Heart left ventricle (tissue), 16 donors: ENCODE measurements at regions not wholly inside any gene's neighbourhood (a gene's known extent, or its start where the extent isn't known, plus 50 kb on each side); places are given as distances from the start of the nearest gene placed in this dataset.

ENCODE experiments used
- ATAC-seq, 4 donors: fragments of 200-7000 bp; cut with Tn5 transposase; one replicate each; pipeline ENCODE4 v1.9.1; 2020 to 2022; ENCODE audit warnings: moderate library complexity in 4 of 4, mild to moderate bottlenecking in 3 of 4, moderate number of reproducible peaks in 1 of 4
- DNase-seq, 5 donors: peaks; one replicate each; pipeline ENCODE4 v3.0.0-alpha.2; 2020
- H3K27ac ChIP-seq, 12 donors: fragments of 200-600 bp; sonication (generic) in 4 of 12; one replicate each; pipeline versions ENCODE4 v1.5.0 to v1.8.0; 2016 to 2022; ENCODE audit warnings: mild to moderate bottlenecking in 2 of 12
- H3K27me3 ChIP-seq, 9 donors: fragments of 200-600 bp; sonication (generic) in 2 of 9; one replicate each; pipeline versions ENCODE4 v1.5.1 to v1.8.0; 2016 to 2022; ENCODE audit warnings: mild to moderate bottlenecking in 3 of 9
- H3K36me3 ChIP-seq, 9 donors: fragments of 200-600 bp; sonication (generic) in 2 of 9; one replicate each; pipeline versions ENCODE4 v1.5.0 to v1.8.0; 2018 to 2022; ENCODE audit warnings: mild to moderate bottlenecking in 2 of 9
- H3K4me1 ChIP-seq, 12 donors: fragments of 200-600 bp; sonication (generic) in 4 of 12; one replicate each; pipeline versions ENCODE4 v1.5.0 to v1.8.0; 2016 to 2022; ENCODE audit warnings: mild to moderate bottlenecking in 3 of 12
- H3K4me3 ChIP-seq, 12 donors: fragments of 200-600 bp; sonication (generic) in 4 of 12; one replicate each; pipeline versions ENCODE4 v1.5.0 to v1.8.0; 2017 to 2022; ENCODE audit warnings: mild to moderate bottlenecking in 9 of 12, moderate library complexity in 4 of 12
- H3K9me3 ChIP-seq, 12 donors: fragments of 200-600 bp; sonication (generic) in 4 of 12; one replicate each; pipeline versions ENCODE4 v1.5.0 to v1.8.0; 2016 to 2022; ENCODE audit warnings: mild to moderate bottlenecking in 1 of 12
- POLR2A ChIP-seq, 2 donors: fragments of 450-650 bp; IDR thresholded peaks; one replicate each; pipeline ENCODE4 v1.6.1; 2017; ENCODE audit warnings: antibody characterized with exemption in 2 of 2, mild to moderate bottlenecking in 2 of 2, moderate library complexity in 2 of 2
- WGBS, 4 donors: extraction: QIAGEN DNeasy Blood & Tissue Kit in 2 of 4; methylation state at CpG; one replicate each; pipeline versions ENCODE4 v1.1.5 to v1.1.7; 2013 to 2018; 5-methylcytosine and 5-hydroxymethylcytosine counted together
- intact Hi-C, 10 donors: fragments of 100-400 bp; cut with DNase I; formaldehyde crosslinking; loops; one replicate each; pipeline versions ENCODE4 v1.11.1 to v1.14.2; 2022
- TF ChIP-seq, protein P1 (sequence below), 12 donors: fragments of 200-600 bp; sonication (generic) in 4 of 12; IDR thresholded peaks; one replicate each; pipeline versions ENCODE4 v1.5.0 to v1.8.0; 2018 to 2022; ENCODE audit warnings: antibody characterized with exemption in 12 of 12, mild to moderate bottlenecking in 5 of 12
- donor health status: ischemic (EF 13 %, LVEDD 7.1; RV severe dilation, severe dysfunction).
- donor health status: healthy with polysubstance abuse.
- donor health status: DM: no; HTN: yes; CAD: no.
- donor health status: DM: no; HTN: no; CAD: no.
- donor health status: ischemic (EF 25% LVEDD 6.9; RV normal size, moderate dysfunction).
- donor health status: ischemic (EF 25% LVEDD 5.7; RV mildly dilated, moderate dysfunction).
- donor health status: healthy.
- donor health status: DM: yes; HTN: yes; CAD: no.
- donor health status: ischemic (EF 35%, LVEDD 5.7; RV mildly dilated, moderate dysfunction).
- donor health status: nonischemic (EF 11% LVEDD 7.7; RV severe dilation, severe dysfunction).
- donor health status: DM: yes; HTN: yes; CAD: no.
- donor health status: PGD.
- donor health status: ischemic (EF 29% LVEDD 5.4; RV normal size, mild dysfunction).
- donor health status: nonischemic (EF 23%, LVEDD 6.1; RV moderate dilation, normal function).

DNA sequence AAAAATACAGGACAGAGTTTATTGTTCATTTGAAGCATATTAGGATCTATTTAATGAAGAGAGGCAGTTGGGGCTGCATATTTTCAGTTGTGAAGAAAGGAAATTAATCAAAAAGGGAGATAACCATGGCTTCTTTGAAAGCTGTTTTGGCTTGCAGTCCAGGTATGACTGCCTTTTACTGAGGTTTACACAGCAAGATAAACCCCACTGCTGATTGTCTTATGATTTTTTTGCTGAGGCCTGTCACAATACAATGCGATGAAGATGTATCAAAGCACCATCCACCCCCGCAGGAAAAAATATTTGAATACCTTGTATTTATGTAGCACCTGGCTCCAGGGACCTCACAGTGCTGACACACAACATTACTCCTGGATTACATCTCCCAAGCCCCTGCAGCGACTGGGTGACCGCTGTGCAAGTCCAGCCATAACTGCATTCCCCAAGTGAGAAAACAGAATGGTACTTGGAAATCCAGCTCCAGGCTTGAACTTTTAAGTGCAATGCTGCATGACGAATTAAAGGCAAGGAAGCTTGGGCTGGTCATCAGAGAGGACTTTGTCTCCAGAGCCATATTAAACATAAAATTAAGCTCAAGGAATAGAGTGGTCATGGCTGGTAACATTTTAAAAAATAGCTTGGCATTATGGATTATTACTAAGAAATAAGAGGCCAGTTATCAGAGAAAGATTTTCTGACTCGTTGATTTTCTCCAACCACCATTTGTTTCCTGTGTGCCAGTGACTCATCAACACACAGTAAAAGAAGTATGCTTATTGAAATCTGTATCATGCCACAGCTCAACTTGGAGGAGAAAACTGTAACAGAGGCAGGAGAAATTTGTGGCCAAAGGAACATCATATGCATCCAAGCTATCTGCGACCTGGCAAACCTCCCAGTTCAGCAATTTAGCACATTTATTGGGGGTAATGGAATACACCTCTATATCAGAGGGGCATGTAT is 374.2 kb downstream of the MAN2A1 start:
- Histone ChIP-seq H3K4me3 (no peak overlapping the region), H3K4me1 (no peaks in the 10 kb centered on the region), H3K27me3 (no peaks in the 10 kb centered on the region), H3K36me3 (no peaks in the 10 kb centered on the region), H3K9me3 (peaks cover 0 to 15% (median 0%) of the 10 kb centered on the region in 12 donors), H3K27ac (no peak overlapping the region)
- DNase-seq (no peak), ATAC-seq (no peak)
- TF ChIP-seq POLR2A (IDR thresholded peaks at IDR 0.05), result no peak
- TF ChIP-seq, protein P1, sequence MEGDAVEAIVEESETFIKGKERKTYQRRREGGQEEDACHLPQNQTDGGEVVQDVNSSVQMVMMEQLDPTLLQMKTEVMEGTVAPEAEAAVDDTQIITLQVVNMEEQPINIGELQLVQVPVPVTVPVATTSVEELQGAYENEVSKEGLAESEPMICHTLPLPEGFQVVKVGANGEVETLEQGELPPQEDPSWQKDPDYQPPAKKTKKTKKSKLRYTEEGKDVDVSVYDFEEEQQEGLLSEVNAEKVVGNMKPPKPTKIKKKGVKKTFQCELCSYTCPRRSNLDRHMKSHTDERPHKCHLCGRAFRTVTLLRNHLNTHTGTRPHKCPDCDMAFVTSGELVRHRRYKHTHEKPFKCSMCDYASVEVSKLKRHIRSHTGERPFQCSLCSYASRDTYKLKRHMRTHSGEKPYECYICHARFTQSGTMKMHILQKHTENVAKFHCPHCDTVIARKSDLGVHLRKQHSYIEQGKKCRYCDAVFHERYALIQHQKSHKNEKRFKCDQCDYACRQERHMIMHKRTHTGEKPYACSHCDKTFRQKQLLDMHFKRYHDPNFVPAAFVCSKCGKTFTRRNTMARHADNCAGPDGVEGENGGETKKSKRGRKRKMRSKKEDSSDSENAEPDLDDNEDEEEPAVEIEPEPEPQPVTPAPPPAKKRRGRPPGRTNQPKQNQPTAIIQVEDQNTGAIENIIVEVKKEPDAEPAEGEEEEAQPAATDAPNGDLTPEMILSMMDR (IDR thresholded peaks at IDR 0.05), result no peak
- 84 to 87% (median 85%) methylated on average over 7 of the region's 7 CpGs for WGBS, 4 donors
- intact Hi-C loops, result no loop called here

DNA sequence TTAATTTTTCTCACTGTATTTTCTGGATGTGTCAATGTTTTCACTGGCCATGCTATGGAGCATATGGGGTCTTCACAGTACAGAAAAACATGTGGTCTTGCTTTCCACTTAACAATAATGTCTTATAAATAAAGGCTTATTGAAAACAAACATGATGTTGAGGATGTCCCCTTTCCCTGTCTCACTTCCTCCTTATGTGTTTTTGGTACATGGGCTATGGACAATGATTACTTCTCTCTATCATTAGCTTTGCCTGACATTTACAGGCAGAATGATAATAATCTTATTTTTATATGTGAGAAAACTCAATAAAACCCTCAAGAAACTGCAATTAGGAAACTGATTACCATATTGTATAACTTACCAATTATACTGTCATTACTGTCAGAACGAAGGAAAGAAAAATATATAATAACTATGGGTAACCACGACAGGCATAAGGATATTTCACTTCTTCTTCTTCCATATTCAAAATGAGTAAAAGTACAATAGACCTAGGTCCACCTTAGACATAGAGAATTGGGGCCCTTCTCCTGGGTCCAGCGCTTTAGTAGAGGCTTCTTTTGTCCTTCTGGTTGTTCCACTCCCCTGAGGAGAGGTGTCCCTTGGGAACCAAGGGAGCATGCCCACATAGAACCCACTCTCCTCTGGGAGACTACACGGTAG is 375.0 kb downstream of the MAN2A1 start:
- no peak for ATAC-seq
- H3K9me3 ChIP-seq, result peaks cover 0 to 22% (median 0%) of the 10 kb centered on the region in 12 donors
- DNase-seq, result no peak
- H3K27ac ChIP-seq, result no peak overlapping the region
- no peak overlapping the region for H3K4me3 ChIP-seq
- no peaks in the 10 kb centered on the region for H3K36me3 ChIP-seq
- 61 to 85% (median 66%) methylated on average over 3 to 4 of the region's 4 CpGs for WGBS, 4 donors
- no peaks in the 10 kb centered on the region for H3K27me3 ChIP-seq
- intact Hi-C loops, result no loop called here
- TF ChIP-seq, protein P1 (IDR thresholded peaks at IDR 0.05), result no peak
- TF ChIP-seq POLR2A (IDR thresholded peaks at IDR 0.05), result no peak
- H3K4me1 ChIP-seq, result no peaks in the 10 kb centered on the region

DNA sequence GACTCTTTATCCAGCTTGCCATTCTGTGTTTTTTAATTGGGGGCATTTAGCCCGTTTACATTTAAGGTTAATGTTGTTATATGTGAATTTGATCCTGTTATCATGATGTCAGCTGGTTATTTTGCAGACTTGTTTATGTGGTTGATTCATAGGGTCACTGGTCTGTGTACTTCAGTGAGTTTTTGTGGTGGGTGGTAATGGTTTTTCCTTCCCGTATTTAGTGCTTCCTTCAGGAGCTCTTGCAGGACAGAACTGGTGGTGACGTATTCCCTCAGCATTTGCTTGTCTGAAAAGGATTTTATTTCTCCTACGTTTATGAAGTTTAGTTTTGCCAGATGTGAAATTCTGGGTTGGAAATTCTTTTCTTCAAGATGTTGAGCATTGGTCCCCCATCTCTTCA is 381.1 kb downstream of the MAN2A1 start:
- H3K9me3 ChIP-seq, result peaks cover 0 to 57% (median 17%) of the 10 kb centered on the region in 12 donors
- intact Hi-C loops, result no loop called here
- TF ChIP-seq, protein P1 (IDR thresholded peaks at IDR 0.05), result no peak
- DNase-seq (no peak), ATAC-seq (no peak)
- H3K4me3 ChIP-seq, result no peak overlapping the region
- no peak overlapping the region for H3K27ac ChIP-seq
- H3K36me3 ChIP-seq, result no peaks in the 10 kb centered on the region
- no peaks in the 10 kb centered on the region for H3K4me1 ChIP-seq
- peaks cover 0 to 7% (median 0%) of the 10 kb centered on the region in 9 donors for H3K27me3 ChIP-seq
- 81 to 88% (median 83%) methylated on average over 4 of the region's 4 CpGs for WGBS, 4 donors

DNA sequence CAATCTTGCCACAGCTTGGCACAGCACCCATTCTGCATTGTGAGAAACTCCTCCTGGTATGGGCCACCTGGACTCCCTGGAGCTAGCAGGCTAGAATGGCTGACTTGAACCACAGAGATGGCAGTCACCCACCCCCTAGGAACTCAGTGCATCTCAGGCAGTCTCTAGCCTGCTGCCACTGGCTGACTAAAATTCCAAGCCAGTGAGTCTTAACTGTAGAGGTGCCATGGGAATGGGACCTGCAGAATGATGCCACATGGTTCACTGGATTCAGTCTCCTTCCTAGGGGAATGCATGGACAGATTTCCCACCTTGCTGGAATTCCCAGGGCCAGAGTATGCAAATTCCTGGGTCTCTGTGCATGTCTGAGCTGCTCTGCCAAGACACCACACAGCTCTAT is 382.9 kb downstream of the MAN2A1 start:
- H3K4me1 ChIP-seq, result no peaks in the 10 kb centered on the region
- TF ChIP-seq, protein P1 (IDR thresholded peaks at IDR 0.05), result no peak
- no peaks in the 10 kb centered on the region for H3K36me3 ChIP-seq
- H3K27ac ChIP-seq, result no peak overlapping the region
- intact Hi-C loops, result no loop called here
- no peak overlapping the region for H3K4me3 ChIP-seq
- DNase-seq (no peak), ATAC-seq (no peak)
- H3K27me3 ChIP-seq, result peaks cover 0 to 14% (median 0%) of the 10 kb centered on the region in 9 donors
- peaks cover 0 to 55% (median 17%) of the 10 kb centered on the region in 12 donors for H3K9me3 ChIP-seq
